IMR-90 (cell line): ENCODE measurements at regions not wholly inside any gene's neighbourhood (a gene's known extent, or its start where the extent isn't known, plus 50 kb on each side); places are given as distances from the start of the nearest gene placed in this dataset.

Source experiments
- ATAC-seq: fragments of 200-7000 bp; cut with Tn5 transposase; 2 replicates; pipeline ENCODE4 v1.9.1; 2020; ENCODE audit warnings: low read depth, mild to moderate bottlenecking, moderate library complexity
- BruUV-seq: library from RNA; stranded (reverse); fragments of 400-500 nt; replicated peaks from 2 replicates; lab custom pipeline; 2021; lab: Mats Ljungman, UMichigan
- CTCF ChIA-PET: fragments of 300-600 bp; formaldehyde crosslinking; extraction: SDS; loops from one replicate; lab custom pipeline; 2021; ENCODE audit warnings: antibody characterized with exemption; lab: Yijun Ruan, JAX
- POLR2A ChIA-PET: fragments of 300-600 bp; sonication (Branson Sonifier 250); formaldehyde crosslinking; loops from one replicate; lab custom pipeline; 2022; ENCODE audit warnings: antibody characterized with exemption; ENCODE audit not compliant: unreplicated experiment; lab: Charles Lee
- DNase-seq: peaks from one replicate; pipeline ENCODE4 v3.0.0; 2013
- H2AFZ ChIP-seq: replicated peaks from 2 replicates; pipeline ENCODE3; 2013; ENCODE audit warnings: low read length, mild to moderate bottlenecking; ENCODE audit not compliant: poor library complexity
- H2AK5ac ChIP-seq: 2 replicates; pipeline ENCODE4 v1.6.1; 2013; ENCODE audit warnings: low read depth, low read length, inconsistent platforms
- H2AK9ac ChIP-seq: replicated peaks from 2 replicates; pipeline ENCODE3; 2013; ENCODE audit warnings: mild to moderate bottlenecking, low read depth, low read length, moderate library complexity; ENCODE audit not compliant: poor library complexity
- H2BK120ac ChIP-seq: 2 replicates; pipeline ENCODE4 v1.6.1; 2013; ENCODE audit warnings: low read depth, low read length, inconsistent platforms
- H2BK15ac ChIP-seq: 3 replicates; pipeline ENCODE4 v1.6.1; 2013; ENCODE audit warnings: low read depth, low read length, inconsistent platforms
- H2BK20ac ChIP-seq: 2 replicates; pipeline ENCODE4 v1.6.1; 2013; ENCODE audit warnings: low read depth, mild to moderate bottlenecking, inconsistent platforms, low read length, moderate library complexity
- H2BK5ac ChIP-seq: 2 replicates; pipeline ENCODE4 v1.6.1; 2013; ENCODE audit warnings: mild to moderate bottlenecking, low read depth, low read length, inconsistent platforms; ENCODE audit not compliant: poor library complexity, severe bottlenecking
- H3K14ac ChIP-seq: replicated peaks from 2 replicates; pipeline ENCODE4 v1.6.1; 2013; ENCODE audit warnings: low read depth, low read length, inconsistent platforms
- H3K18ac ChIP-seq: 2 replicates; pipeline ENCODE4 v1.6.1; 2013; ENCODE audit warnings: low read depth, low read length, control low read depth
- H3K23ac ChIP-seq: 2 replicates; pipeline ENCODE4 v1.6.1; 2013; ENCODE audit warnings: low read depth, low read length, inconsistent platforms
- H3K27ac ChIP-seq: 2 replicates; pipeline ENCODE4 v1.5.1; 2013; ENCODE audit warnings: mild to moderate bottlenecking, control low read depth, low read length; ENCODE audit not compliant: insufficient read depth
- H3K27me3 ChIP-seq: 2 replicates; pipeline ENCODE4 v1.6.1; 2013; ENCODE audit warnings: low read length; ENCODE audit not compliant: control insufficient read depth, insufficient read depth
- H3K36me3 ChIP-seq: 2 replicates; pipeline ENCODE4 v1.6.1; 2013; ENCODE audit warnings: low read length, mixed read lengths; ENCODE audit not compliant: control insufficient read depth, insufficient read depth
- H3K4ac ChIP-seq: 2 replicates; pipeline ENCODE4 v1.6.1; 2013; ENCODE audit warnings: low read depth, low read length, inconsistent platforms
- H3K4me1 ChIP-seq: 2 replicates; pipeline ENCODE4 v1.6.1; 2013; ENCODE audit warnings: low read length, mixed read lengths; ENCODE audit not compliant: control insufficient read depth, insufficient read depth
- H3K4me2 ChIP-seq: 2 replicates; pipeline ENCODE4 v1.6.1; 2013; ENCODE audit warnings: low read depth, mild to moderate bottlenecking, control low read depth, low read length, moderate library complexity
- H3K4me3 ChIP-seq: 2 replicates; pipeline ENCODE4 v1.5.1; 2013; ENCODE audit warnings: low read depth, mild to moderate bottlenecking, control low read depth, low read length, moderate library complexity; ENCODE audit not compliant: insufficient read depth
- H3K56ac ChIP-seq: 2 replicates; pipeline ENCODE4 v1.6.1; 2013; ENCODE audit warnings: low read length, inconsistent platforms; ENCODE audit not compliant: insufficient read depth; ENCODE audit errors: extremely low read depth
- H3K79me1 ChIP-seq, 2 experiments: 2 replicates each; pipeline ENCODE4 v1.6.1; 2013; ENCODE audit warnings: low read length in 2 of 2, inconsistent platforms in 1 of 2, low read depth in 1 of 2
- H3K9ac ChIP-seq: 2 replicates; pipeline ENCODE4 v1.6.1; 2013; ENCODE audit warnings: low read depth, low read length, control low read depth
- H3K9me1 ChIP-seq: 2 replicates; pipeline ENCODE4 v1.6.1; 2013; ENCODE audit warnings: low read length, inconsistent platforms; ENCODE audit not compliant: insufficient read depth
- H3K9me3 ChIP-seq: 2 replicates; pipeline ENCODE4 v1.6.1; 2013; ENCODE audit warnings: low read length; ENCODE audit not compliant: control insufficient read depth, insufficient read depth
- H4K20me1 ChIP-seq: 2 replicates; pipeline ENCODE4 v1.6.1; 2013; ENCODE audit warnings: low read length, inconsistent platforms; ENCODE audit not compliant: insufficient read depth
- H4K5ac ChIP-seq: 2 replicates; pipeline ENCODE4 v1.6.1; 2013; ENCODE audit warnings: mild to moderate bottlenecking, low read depth, low read length, control low read depth
- H4K8ac ChIP-seq, 2 experiments: 2 replicates each; pipeline ENCODE4 v1.6.1; 2013; ENCODE audit warnings: low read depth in 2 of 2, low read length in 2 of 2, control low read depth in 1 of 2, inconsistent platforms in 1 of 2
- H4K91ac ChIP-seq: 2 replicates; pipeline ENCODE4 v1.6.1; 2013; ENCODE audit warnings: low read depth, low read length, inconsistent platforms; ENCODE audit not compliant: insufficient read depth
- BHLHE40 ChIP-seq: fragments of 150-350 bp; IDR thresholded peaks from 2 replicates; pipeline ENCODE4 v1.6.1; 2016; ENCODE audit warnings: mild to moderate bottlenecking, low read depth, low read length
- CEBPB ChIP-seq: IDR thresholded peaks from 2 replicates; pipeline ENCODE4 v1.6.1; 2012; ENCODE audit warnings: low read depth, low read length, improper control_type of control experiment
- MAFK ChIP-seq: IDR thresholded peaks from 2 replicates; pipeline ENCODE4 v1.6.1; 2012; ENCODE audit warnings: low read depth, low read length, improper control_type of control experiment
- POLR2A ChIP-seq: IDR thresholded peaks from 2 replicates; pipeline ENCODE4 v1.6.1; 2012; ENCODE audit warnings: mild to moderate bottlenecking, low read depth, low read length
- RAD21 ChIP-seq: IDR thresholded peaks from 2 replicates; pipeline ENCODE4 v1.6.1; 2012; ENCODE audit warnings: low read length, improper control_type of control experiment
- RCOR1 ChIP-seq: IDR thresholded peaks from 2 replicates; pipeline ENCODE4 v1.6.1; 2012; ENCODE audit warnings: mild to moderate bottlenecking, low read length, improper control_type of control experiment; ENCODE audit not compliant: insufficient replicate concordance
- RFX5 ChIP-seq: IDR thresholded peaks from 2 replicates; pipeline ENCODE4 v1.8.0; 2012; ENCODE audit warnings: low read depth, mild to moderate bottlenecking, low read length, moderate library complexity
- SMC3 ChIP-seq: fragments of 150-350 bp; IDR thresholded peaks from 2 replicates; pipeline ENCODE4 v1.6.1; 2016; ENCODE audit warnings: low read depth, mild to moderate bottlenecking, antibody characterized with exemption, low read length, moderate library complexity
- USF2 ChIP-seq: fragments of 150-350 bp; IDR thresholded peaks from 2 replicates; pipeline ENCODE4 v1.6.1; 2017; ENCODE audit warnings: mild to moderate bottlenecking, antibody characterized with exemption, low read length, low read depth
- WGBS, 2 experiments: methylation state at CpG; one replicate each; pipeline versions ENCODE4 v1.1.5 to v1.1.7; 2013; ENCODE audit warnings: missing lambda C conversion rate in 2 of 2; ENCODE audit not compliant: insufficient read length in 1 of 2; ENCODE audit errors: extremely low coverage in 2 of 2; 5-methylcytosine and 5-hydroxymethylcytosine counted together
- dilution Hi-C: fragments of 300-500 bp; cut with HindIII; formaldehyde crosslinking; loops from one replicate; pipeline ENCODE4 v1.14.3; 2018; ENCODE audit warnings: low sequenced_read_pairs; ENCODE audit not compliant: unreplicated experiment
- in situ Hi-C: fragments of 300-500 bp; cut with MboI; formaldehyde crosslinking; loops from 3 replicates; pipeline ENCODE4 v1.14.3; 2019; ENCODE audit warnings: low sequenced_read_pairs, inconsistent platforms, mixed read lengths
- intact Hi-C: fragments of 100-400 bp; cut with micrococcal nuclease; formaldehyde crosslinking; loops from 2 replicates; pipeline ENCODE4 v1.10.0; 2022
- TF ChIP-seq, protein P1 (sequence below): conservative IDR thresholded peaks from 2 replicates; pipeline ENCODE4 v1.5.1; 2012; ENCODE audit warnings: mild to moderate bottlenecking, low read depth, low read length, improper control_type of control experiment

- ChIA-PET POLR2A (no interaction called here), CTCF (interaction anchor here (0.6 kb wide), 1 partner anchor 33 kb away, joined by 4 read pairs; no protein-coding TSS in a partner anchor)
- no peaks in the 10 kb centered on the region for H4K20me1 ChIP-seq
- H2BK15ac ChIP-seq, result no peak overlapping the region
- H2AK5ac ChIP-seq, result no peak overlapping the region
- DNase-seq, result no peak
- no peak overlapping the region for H2BK120ac ChIP-seq
- H3K56ac ChIP-seq, result no peak overlapping the region
- no peak overlapping the region for H4K8ac ChIP-seq
- no peak overlapping the region for H4K5ac ChIP-seq
- H3K27ac ChIP-seq, result no peak overlapping the region
- no peaks in the 10 kb centered on the region for H3K9me3 ChIP-seq
- no peak overlapping the region for H2AK9ac ChIP-seq
- BruUV-seq, result no TSS peak
- intact Hi-C loops (no loop called here), dilution Hi-C loops (no loop called here), in situ Hi-C loops (no loop called here)
- H3K36me3 ChIP-seq, result no peaks in the 10 kb centered on the region
- no peak overlapping the region for H4K91ac ChIP-seq
- no peak overlapping the region for H3K4me2 ChIP-seq
- TF ChIP-seq USF2 (no peak), RCOR1 (no peak), RAD21 (no peak), POLR2A (no peak), BHLHE40 (no peak), MAFK (no peak), RFX5 (no peak), CEBPB (no peak), SMC3 (no peak)
- TF ChIP-seq, protein P1, sequence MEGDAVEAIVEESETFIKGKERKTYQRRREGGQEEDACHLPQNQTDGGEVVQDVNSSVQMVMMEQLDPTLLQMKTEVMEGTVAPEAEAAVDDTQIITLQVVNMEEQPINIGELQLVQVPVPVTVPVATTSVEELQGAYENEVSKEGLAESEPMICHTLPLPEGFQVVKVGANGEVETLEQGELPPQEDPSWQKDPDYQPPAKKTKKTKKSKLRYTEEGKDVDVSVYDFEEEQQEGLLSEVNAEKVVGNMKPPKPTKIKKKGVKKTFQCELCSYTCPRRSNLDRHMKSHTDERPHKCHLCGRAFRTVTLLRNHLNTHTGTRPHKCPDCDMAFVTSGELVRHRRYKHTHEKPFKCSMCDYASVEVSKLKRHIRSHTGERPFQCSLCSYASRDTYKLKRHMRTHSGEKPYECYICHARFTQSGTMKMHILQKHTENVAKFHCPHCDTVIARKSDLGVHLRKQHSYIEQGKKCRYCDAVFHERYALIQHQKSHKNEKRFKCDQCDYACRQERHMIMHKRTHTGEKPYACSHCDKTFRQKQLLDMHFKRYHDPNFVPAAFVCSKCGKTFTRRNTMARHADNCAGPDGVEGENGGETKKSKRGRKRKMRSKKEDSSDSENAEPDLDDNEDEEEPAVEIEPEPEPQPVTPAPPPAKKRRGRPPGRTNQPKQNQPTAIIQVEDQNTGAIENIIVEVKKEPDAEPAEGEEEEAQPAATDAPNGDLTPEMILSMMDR, result no peak
- no peak overlapping the region for H3K4me3 ChIP-seq
- H3K27me3 ChIP-seq, result no peaks in the 10 kb centered on the region
- H3K14ac ChIP-seq, result no peak overlapping the region
- no peak for ATAC-seq
- no peak overlapping the region for H2BK20ac ChIP-seq
- no peak overlapping the region for H3K4ac ChIP-seq
- WGBS, 2 experiments, result no CpG with 5 or more reads among the region's 1 CpG
- H3K79me1 ChIP-seq, result no peaks in the 10 kb centered on the region
- no peak overlapping the region for H2BK5ac ChIP-seq
- H2AFZ ChIP-seq, result no peak overlapping the region
- no peak overlapping the region for H3K9ac ChIP-seq
- H3K23ac ChIP-seq, result no peak overlapping the region
- no peaks in the 10 kb centered on the region for H3K4me1 ChIP-seq
- no peak overlapping the region for H3K18ac ChIP-seq
- no peaks in the 10 kb centered on the region for H3K9me1 ChIP-seq
These were observed 580.5 kb upstream of the NXPH2 start for GRCh38 chr2:139360654-139361053.
